HG02840 (cell line): ENCODE measurements at regions not wholly inside any gene's neighbourhood (a gene's known extent, or its start where the extent isn't known, plus 50 kb on each side); places are given as distances from the start of the nearest gene placed in this dataset.

Experiments
- ATAC-seq: cut with Tn5 transposase; IDR thresholded peaks from one replicate; pipeline ENCODE4 v1.9.1; 2021; ENCODE audit warnings: mild to moderate bottlenecking, moderate library complexity, moderate number of reproducible peaks; ENCODE audit not compliant: unreplicated experiment, low FRiP score

DNA sequence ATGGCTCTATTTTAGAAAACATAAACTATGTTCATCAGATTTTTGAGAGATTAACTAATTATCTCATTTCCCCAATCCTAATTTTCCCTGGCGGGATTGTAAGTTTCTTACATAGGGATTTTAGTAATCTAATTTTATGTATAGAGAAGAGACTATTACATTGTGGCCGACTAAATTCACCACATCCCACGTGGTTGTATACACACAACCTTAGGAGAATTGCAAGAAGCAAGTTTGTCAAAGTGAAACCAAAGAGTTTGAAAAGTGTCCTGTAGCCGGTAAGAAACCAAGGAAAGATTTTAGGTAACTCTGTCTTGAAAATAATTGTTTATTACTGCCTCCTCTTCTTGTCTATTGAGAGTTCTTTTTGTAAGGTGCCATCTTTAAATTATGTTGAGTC is 550.6 kb downstream of the LTN1 start:
- ATAC-seq = no peak

DNA sequence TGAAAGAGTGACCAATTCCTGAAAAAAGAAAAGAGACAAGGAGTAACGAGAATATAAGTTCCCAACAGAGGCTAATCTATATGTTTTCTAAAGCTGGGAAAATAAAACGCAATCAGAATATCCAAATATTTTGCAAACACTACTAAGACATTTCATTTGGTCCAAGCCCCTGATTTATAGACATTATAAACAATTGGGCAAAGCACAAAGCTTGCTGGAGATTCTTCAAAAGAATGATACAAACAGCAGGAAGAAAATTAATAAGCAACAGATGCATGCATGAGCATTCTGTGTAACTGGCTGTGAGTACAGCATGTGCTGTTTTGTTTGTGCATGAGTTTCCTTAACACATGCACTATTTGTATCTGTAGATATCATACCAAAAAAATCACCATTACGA is 552.9 kb downstream of the LTN1 start:
- ATAC-seq = no peak

DNA sequence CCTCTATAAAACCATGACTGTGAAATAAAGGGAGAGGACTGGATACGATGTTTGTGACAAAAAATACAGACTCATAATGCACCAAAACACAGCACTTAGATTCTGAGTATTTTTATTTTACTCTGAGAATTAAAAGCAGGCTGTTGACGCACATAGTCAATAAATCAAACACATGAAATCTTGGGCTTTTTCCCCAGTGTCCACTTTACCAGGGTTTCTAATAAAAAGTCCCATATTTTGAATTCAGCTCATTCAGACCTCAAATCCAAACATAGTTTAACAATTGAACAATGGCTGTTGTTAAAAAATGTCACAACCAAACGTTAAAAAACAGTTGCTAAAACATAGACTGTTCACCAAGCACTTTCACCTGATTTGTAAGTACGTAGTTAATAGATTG is 553.4 kb downstream of the LTN1 start:
- ATAC-seq = no peak

DNA sequence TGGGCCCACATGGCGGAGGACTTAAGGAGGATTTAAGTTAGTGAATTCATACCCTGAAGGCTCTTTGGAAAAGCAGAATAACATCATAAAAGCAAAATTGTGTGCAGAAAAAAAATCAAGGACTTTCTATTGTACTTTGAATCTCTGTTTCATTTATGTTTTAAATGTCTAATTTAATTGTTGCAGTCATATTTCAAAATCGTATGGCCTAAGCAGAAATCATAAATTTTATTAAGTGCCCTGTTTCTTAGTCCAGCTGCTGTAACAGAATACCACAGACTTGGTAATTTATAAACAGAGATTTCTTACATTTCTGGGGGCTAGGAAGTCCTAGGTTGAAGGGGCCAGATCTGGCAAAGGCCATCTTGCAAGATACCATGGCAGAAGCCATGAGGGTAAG is 555.6 kb downstream of the LTN1 start:
- ATAC-seq = no peak

DNA sequence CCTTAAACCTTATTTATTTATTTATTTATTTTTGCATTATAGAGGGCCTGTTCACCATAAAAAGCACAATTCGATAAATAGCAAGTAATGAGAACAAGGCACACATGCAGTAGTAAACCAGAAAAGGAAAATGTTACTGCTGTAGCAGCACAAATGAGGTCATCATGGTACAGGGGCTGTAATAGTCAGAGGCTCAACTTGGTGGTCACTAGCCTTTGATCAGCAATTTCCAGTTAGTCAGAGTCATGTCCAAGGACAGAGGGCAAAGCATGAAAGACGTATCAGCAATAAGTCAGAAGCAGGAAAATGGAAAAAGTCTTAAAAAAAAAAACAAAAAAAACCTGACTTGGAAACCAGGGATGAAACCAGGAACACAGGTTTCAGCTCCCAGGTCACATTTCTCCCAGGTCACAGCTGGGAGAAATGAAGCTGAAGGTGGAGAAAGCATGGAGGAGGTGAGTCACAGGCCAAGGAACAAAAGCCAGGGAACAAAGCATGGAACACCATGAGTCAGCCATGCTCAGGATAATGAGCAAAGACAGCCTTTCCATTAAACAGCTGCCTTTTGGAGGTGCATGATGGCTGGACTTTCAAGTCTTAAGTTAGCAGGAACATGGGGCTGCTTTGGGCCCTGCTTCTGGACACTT is 556.3 kb downstream of the LTN1 start:
- ATAC-seq = no peak

DNA sequence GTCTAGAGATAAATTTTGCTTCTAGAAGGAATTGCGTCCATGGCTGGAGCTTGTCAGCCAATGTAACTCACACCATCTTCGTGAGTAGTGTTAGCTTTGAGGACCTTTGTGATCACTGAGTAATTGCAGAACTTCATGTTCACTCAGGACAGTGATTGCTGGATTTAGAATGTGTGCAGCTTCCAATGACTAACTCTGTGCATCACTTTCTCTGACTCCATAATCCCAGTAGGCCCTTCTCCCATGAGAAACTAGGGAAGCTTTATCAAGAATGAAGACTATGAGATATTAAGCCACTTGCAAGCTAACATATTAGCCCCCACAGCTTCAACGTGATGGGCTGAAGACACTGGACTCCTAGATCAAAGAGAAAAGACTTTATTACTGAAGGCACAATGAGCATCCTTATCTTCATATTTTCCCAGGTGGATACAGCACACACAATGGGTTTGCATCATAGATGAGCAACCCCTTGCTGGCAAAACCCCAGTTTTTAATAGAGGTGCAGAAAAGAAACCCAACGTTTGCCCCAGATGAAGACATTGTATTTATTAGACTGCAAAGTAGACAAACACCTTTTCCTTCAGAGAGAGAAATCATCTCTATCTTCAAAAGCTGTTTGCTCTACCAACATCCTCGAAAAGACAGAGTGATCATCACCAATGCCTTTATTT is 561.0 kb downstream of the LTN1 start:
- no peak for ATAC-seq

DNA sequence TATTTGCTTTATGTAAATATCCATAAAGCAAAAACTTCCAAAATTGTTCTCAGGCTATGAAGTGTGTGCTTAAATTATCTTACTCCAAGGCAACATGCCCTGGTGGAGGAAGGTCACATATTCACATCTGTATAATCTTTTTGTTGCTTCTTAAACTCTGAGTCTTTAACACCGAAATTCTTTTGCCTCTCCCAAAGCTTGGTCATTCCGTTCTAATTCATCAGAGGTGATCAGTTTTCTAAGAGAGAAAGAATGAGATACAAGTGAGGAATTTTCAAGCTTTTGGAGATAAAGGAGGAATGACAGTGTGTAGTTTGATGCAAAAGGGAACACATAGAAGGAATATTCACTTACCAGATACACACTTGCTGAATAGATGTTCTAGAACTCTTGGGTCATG is 561.7 kb downstream of the LTN1 start:
- ATAC-seq = no peak

DNA sequence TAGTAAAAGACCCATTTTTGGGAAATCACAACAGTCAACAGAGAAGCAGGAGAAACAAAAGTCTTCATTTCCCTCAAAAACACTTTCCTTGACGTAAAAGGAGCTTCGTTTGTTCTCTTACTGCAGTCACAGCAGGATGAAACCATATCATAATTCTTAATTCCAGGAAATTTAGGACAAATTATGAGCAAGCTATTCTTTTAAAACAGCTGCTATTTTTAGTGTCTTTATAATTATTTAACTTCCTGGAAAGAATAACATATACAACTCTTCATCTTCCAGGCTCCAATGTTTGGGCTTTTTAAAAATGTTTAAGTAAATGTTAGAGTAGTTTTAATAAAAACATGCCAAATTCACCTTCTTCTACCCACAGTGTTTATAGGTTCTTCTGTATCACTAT is 563.5 kb downstream of the LTN1 start:
- no peak for ATAC-seq

DNA sequence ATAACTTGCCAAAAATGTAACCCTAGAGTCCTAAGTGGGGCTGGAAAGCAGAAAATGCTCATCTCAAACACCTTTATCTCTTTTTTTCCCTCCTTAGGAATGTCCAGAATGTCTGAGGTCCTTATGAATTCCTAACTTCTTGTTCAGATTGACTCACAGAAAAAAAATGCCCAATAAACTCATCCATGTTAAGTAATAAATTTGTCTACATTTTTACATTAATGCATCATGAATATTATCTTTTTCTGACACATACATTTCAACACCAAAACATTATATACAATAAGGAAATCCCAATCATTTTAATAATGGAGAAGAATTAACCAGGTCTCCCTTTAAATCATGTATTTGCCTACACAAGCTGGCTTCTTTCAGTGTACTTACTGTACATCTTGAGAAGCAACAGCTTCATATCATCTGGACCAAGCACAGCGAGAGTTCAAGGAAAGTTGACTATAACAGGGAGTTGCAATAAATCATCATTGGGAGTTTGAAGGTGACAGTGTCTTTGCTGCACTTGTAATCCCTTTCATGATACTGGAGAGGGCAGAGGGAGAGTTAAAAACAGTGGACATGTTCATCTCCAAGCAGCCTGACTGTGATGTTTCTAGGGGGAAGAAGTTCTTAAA is 565.2 kb downstream of the LTN1 start:
- ATAC-seq = no peak

DNA sequence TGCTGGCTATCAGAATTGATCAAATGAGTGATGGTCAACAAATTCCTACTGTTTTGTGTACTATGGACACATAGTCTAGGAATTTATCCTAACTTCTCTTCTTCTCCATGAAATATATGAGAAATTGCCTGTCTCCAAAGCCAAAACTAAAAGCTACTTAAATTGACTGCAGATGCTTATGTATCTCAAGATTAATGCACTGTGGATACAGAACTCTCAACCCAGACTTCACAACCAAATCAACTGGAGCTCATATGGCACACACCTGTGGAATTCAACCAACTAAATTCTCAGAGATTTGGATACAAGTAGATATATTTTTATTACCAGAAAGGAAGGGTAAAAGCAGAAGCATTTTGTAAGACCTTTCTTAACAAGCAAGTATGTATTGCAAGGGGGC is 566.1 kb downstream of the LTN1 start:
- no peak for ATAC-seq

DNA sequence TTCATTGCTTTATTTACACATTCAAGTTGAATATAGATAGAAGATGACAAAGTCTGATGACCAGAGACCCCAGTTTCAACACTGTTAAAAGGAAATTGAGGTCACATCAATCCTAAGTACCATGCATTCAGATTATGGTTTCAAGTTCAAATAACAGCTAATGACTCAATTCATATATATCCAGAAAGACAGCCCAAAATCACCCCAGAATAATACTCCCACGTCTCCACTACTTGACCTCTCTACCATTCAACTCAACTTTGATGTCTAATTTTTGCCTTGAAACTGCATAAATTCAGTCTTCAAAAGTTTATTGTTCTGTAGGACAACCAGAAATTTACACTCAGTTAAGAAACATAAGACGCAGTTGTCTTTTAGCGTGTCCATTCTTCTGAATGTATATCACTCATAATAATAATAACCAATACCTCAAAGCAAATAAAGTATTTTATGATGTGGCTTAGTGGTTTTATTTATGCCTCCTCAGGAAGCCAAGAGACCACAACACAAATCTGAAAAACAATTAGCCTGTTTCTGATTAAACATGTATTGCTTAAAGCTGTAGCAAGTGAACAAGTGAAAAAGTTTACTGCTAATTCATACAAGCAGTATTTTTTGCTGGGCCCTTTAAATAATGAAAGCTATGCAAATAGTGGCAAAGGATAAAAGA is 569.0 kb downstream of the LTN1 start:
- ATAC-seq = no peak

DNA sequence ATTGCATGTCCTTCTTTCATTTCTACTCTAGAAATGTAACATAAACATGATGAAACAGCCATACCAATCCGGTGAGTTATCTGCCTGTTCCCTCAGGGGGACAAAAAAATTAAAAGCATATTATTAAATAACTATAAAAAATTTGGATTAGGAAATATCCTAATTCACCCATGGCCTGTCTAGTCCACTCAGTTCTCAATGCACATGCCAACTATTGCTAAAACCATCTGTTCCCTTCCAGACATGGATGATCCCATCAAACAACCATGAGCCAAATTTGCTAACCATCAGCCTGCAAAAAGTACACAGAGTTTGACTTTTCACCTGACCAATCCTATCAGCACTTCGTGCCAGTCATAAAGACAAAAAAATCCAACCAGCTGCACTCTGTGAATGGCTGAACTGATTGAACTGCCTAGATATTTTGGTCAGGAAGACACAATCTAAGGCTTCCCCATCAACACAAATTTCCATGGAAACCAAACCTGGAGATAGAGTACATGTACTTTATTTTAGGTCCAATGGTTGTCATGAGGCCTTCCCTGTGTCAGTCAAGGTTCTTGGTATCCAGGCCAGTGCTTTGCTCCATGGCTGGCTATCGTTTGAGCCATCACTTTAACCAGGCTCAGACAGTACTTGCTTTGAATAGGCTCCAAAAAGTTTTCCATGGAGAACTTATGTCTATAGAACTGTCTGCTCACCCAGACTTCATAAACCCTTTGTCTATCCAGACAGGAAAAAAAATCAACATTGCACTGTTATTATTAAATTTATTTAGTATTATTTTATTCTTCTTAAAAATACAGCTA is 570.8 kb downstream of the LTN1 start:
- no peak for ATAC-seq

DNA sequence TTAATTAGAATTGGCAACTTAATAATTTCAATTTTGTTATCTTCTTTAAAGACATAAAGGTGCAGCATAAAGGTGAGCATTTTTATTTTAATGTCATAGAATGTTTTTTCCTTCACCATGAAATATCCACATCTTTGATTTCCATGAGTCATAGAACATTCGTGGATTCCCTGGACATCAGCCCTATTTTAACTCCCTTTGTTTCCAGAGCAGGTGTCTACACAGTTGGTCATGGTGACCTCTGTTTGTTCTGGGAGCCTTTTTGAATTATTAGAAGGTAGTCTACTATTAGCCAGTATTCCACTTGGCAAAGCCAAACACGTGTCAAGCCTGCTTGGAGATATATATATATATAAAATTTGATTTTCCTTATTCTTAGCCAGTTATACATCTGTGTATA is 572.9 kb downstream of the LTN1 start:
- ATAC-seq = no peak

DNA sequence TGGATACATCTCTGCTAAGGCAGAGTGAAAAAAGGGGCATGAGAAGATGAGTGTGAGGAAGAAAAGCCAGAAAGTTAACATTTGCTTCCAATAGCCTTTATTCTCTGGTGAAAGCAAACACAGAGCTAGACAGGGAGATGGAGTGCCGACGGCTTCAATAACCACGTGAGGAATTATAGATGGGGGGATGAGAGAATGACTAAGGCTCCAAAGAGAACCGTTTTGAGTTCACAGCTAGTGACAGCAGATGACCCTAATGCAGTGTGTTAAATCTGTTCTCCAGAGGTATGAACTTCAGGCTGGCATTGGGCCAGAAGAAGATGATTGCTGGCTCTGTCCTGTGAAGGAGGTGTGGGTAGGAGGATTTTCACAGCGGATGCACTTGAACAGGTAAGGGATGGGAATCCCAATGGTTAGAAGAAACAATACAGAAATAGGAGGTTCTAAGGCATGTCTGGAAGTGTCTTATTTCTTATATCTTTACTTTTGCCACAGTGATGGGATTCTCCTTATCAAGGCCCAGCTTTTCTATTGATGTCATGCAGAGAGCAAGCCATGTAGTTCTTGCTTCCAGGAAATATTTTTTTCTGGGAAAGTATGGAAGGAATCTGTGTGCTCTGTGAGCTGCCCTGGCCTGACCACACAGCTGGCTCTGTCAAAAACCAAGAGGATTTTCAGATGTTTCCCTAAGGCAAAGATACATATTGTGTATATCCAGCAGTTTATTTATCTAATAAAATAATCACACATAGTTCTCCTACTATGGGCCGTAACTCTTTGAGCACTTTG is 573.8 kb downstream of the LTN1 start:
- ATAC-seq = no peak

DNA sequence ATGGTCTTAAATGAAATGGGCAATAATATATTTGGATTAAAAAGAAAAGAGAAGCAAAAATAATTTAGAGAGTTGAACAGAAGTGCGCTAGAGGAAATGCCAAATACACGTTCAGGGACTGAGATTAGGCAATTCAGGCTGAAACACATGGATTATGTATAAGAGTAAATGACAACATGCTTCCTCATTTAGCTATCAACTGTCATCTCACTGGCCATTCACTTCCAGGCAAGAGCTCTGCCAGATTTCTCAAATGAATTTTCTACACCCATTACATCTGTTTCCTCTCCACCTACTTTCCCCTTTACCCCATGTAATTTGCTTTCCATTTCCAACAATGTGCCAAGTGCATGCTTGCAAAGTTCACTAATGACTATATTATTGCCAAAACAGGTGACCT is 582.4 kb downstream of the LTN1 start:
- no peak for ATAC-seq

DNA sequence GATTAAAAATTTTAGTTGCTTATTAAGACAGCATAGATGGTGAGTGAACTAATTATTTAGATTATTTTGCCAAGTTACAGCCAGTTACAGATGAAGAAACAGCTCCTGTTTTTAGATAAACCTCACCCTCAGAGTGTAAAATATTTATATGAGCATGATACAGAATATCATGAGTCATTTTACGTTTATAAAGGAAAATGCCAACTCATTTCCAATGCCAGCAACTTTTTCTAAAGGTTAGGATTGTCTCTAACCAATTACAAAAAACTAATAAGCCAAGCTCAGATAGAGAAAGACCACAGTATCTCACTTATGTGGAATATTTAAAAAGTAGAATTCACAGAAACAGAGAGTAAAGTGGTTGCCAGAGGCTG is 590.1 kb downstream of the LTN1 start:
- no peak for ATAC-seq

DNA sequence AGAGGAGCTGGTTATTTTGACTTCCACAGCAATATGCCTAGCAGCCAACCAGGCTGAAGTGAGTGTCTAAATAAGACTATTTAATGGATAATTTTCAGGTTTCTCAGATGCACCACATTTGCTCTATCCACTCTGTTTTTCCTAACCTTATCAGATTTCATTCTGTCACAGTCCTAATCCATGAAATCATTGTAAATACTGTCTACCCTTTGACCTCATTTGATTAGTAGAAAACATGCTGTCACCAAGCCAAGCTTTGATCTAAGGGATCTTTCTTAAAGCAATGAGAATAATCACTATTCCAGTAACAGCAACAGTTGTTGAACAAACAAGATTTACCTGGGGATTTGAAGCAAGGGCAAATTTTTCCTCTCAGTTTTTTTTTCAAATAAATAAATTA is 595.6 kb downstream of the LTN1 start:
- ATAC-seq = no peak

DNA sequence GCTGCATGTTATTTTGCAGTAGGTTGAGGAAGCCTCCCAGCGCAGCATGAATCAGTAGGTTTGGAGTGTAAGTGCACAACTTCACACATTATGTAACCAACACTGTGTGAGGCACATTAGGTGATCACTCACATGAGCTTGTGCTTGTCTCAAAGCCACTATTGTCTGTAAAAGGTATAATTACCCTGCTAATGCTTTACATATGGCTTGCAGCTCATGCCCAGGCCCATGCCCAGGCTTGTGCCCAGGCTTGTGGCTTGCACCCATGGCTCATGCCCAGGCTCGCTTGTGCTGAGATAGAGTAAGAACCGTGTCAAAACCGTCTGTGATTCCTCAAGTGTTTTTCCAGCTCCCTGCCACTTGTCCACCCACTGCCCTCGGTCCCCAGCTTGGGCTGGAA is 596.3 kb downstream of the LTN1 start:
- no peak for ATAC-seq

DNA sequence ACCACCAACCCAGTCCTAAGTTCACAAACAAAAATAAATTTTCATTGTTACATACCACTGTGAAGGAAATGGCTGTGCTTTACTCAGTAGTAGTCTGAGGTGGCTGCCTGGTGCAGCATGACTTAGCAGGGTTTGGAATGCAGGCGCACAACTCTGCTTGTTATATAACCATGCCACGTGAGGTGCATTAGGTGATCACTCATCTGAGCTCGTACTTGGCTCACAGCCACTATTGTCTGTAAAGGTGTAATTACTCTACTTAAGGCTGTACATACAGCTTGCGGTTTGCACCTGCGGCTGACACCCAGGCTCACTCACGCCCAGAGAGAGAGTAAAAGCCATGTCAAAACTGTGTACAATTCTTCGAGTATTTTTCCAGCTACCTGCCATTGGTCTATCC is 599.4 kb downstream of the LTN1 start:
- no peak for ATAC-seq
